ENCODE measurements at regions not wholly inside any gene's neighbourhood (a gene's known extent, or its start where the extent isn't known, plus 50 kb on each side); places are given as distances from the start of the nearest gene placed in this dataset.

DNA sequence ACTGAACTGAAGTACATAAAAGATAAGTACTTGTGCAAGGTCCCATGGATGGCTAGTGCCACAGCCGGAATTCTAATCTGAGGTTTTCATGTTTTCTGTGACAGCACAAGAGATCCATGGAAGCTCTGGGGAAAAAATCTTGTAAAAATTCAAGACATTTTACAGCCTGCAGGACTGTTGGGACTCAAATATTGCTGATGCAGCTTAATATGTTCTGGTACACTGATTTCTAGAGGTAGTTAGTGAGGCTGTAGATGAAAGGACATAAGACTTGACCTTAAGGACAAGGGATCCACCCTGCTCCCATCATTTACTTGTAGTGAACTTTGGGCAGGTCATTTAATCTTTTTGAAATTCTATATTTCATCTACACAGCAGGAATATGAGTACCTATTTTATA is 390.4 kb downstream of the TLE4 start:
- TF ChIP-seq, protein P1, sequence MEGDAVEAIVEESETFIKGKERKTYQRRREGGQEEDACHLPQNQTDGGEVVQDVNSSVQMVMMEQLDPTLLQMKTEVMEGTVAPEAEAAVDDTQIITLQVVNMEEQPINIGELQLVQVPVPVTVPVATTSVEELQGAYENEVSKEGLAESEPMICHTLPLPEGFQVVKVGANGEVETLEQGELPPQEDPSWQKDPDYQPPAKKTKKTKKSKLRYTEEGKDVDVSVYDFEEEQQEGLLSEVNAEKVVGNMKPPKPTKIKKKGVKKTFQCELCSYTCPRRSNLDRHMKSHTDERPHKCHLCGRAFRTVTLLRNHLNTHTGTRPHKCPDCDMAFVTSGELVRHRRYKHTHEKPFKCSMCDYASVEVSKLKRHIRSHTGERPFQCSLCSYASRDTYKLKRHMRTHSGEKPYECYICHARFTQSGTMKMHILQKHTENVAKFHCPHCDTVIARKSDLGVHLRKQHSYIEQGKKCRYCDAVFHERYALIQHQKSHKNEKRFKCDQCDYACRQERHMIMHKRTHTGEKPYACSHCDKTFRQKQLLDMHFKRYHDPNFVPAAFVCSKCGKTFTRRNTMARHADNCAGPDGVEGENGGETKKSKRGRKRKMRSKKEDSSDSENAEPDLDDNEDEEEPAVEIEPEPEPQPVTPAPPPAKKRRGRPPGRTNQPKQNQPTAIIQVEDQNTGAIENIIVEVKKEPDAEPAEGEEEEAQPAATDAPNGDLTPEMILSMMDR (conservative IDR thresholded peaks at IDR 0.05), result no peak
- no peak for TF ChIP-seq ZFX (IDR thresholded peaks at IDR 0.05)
- no peak overlapping the region for H3K27ac ChIP-seq

DNA sequence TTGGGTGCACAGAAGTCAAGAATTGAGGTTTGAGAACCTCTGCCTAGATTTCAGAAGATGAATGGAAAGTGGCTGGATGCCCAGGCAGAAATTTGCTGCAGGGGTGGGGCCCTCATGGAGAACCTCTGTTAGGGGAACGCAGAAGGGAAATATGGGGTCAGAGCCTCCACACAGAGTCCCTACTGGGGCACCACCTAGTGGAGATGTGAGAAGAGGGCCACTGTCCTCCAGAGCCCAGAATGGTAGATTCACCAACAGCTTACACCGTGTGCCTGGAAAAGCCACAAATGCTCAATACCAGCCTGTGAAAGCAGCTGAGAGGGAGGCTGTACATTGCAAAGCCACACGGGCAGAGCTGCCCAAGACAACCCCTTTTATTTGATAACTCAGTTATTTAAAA is 383.5 kb downstream of the TLE4 start:
- TF ChIP-seq ZFX (IDR thresholded peaks at IDR 0.05), result no peak
- TF ChIP-seq, protein P1 (conservative IDR thresholded peaks at IDR 0.05), result peak; percentile 43
- H3K27ac ChIP-seq, result no peak overlapping the region

- TF ChIP-seq ZFX (IDR thresholded peaks at IDR 0.05), result no peak
- TF ChIP-seq, protein P1 (conservative IDR thresholded peaks at IDR 0.05), result no peak
Observed at GRCh38 chr9:79953908-79954307, 382.1 kb downstream of the TLE4 start.

GRCh38 chr9:79952401-79952800 is 380.6 kb downstream of the TLE4 start:
- no peak for TF ChIP-seq ZFX (IDR thresholded peaks at IDR 0.05)
- TF ChIP-seq, protein P1 (conservative IDR thresholded peaks at IDR 0.05), result no peak
- H3K27ac ChIP-seq, result no peak overlapping the region

More at GRCh38 chr9:79953908-79954307, 382.1 kb downstream of the TLE4 start:
- no peak overlapping the region for H3K27ac ChIP-seq

DNA sequence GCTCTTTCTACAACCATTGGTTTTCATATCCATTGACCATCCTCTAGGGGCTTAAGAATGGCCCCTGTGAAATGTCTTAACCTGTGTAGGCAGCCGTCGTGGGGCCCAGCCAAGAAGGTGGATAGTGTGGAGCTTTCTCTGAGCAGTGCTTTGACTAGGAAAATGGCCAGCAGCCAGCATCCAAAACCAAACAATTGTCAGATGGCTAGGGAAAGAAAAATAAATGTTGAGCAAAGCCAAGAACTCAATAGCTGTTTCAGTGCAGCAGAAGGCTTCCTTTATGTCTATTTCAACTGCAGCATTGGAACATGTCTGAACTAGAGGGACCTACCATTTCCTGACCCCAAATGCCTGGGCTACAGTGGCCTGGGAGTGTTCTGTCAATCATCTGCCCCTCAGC is 374.9 kb downstream of the TLE4 start:
- TF ChIP-seq, protein P1 (conservative IDR thresholded peaks at IDR 0.05), result no peak
- TF ChIP-seq ZFX (IDR thresholded peaks at IDR 0.05), result no peak
- H3K27ac ChIP-seq, result no peak overlapping the region

- TF ChIP-seq ZFX (IDR thresholded peaks at IDR 0.05), result no peak
- TF ChIP-seq, protein P1 (conservative IDR thresholded peaks at IDR 0.05), result no peak
Observed at GRCh38 chr9:79945495-79945894, 373.7 kb downstream of the TLE4 start.

DNA sequence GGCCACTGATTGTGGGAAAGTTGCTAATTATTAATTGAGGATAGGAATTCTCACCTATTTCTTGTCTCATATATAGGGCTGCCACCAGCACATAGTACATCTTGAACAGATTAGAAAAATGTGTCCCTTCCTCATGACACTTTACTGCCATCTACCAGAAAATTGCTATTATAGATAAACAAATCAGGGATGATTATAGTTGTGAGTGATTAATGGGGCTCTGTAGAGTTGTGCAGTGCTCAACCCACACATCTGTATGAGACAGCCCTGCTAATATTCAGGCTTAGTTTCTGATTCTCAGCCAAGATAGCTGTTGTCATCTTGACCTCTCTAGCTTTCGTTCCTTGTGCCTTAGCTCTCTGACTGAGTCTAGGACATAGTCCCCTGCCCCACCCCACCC is 373.3 kb downstream of the TLE4 start:
- H3K27ac ChIP-seq, result no peak overlapping the region
- no peak for TF ChIP-seq ZFX (IDR thresholded peaks at IDR 0.05)
- TF ChIP-seq, protein P1 (conservative IDR thresholded peaks at IDR 0.05), result peak; percentile 24

More at GRCh38 chr9:79945495-79945894, 373.7 kb downstream of the TLE4 start:
- no peak overlapping the region for H3K27ac ChIP-seq

Measured in C4-2B (cell line).